Heart left ventricle (tissue), 13 donors: ENCODE measurements at regions not wholly inside any gene's neighbourhood (a gene's known extent, or its start where the extent isn't known, plus 50 kb on each side); places are given as distances from the start of the nearest gene placed in this dataset.

Experiments used
- CTCF ChIP-seq, 12 donors: fragments of 200-600 bp; sonication (generic) in 4 of 12; IDR thresholded peaks; one replicate each; pipeline versions ENCODE4 v1.5.0 to v1.8.0; 2018 to 2022; ENCODE audit warnings: antibody characterized with exemption in 12 of 12, mild to moderate bottlenecking in 5 of 12
- POLR2A ChIP-seq, 2 donors: fragments of 450-650 bp; IDR thresholded peaks; one replicate each; pipeline ENCODE4 v1.6.1; 2017; ENCODE audit warnings: antibody characterized with exemption in 2 of 2, mild to moderate bottlenecking in 2 of 2, moderate library complexity in 2 of 2
- donor health status: ischemic (EF 13 %, LVEDD 7.1; RV severe dilation, severe dysfunction).
- donor health status: DM: no; HTN: yes; CAD: no.
- donor health status: DM: no; HTN: no; CAD: no.
- donor health status: ischemic (EF 25% LVEDD 6.9; RV normal size, moderate dysfunction).
- donor health status: ischemic (EF 25% LVEDD 5.7; RV mildly dilated, moderate dysfunction).
- donor health status: ischemic (EF 35%, LVEDD 5.7; RV mildly dilated, moderate dysfunction).
- donor health status: nonischemic (EF 11% LVEDD 7.7; RV severe dilation, severe dysfunction).
- donor health status: DM: yes; HTN: yes; CAD: no.
- donor health status: PGD.
- donor health status: ischemic (EF 29% LVEDD 5.4; RV normal size, mild dysfunction).
- donor health status: nonischemic (EF 23%, LVEDD 6.1; RV moderate dilation, normal function).

DNA sequence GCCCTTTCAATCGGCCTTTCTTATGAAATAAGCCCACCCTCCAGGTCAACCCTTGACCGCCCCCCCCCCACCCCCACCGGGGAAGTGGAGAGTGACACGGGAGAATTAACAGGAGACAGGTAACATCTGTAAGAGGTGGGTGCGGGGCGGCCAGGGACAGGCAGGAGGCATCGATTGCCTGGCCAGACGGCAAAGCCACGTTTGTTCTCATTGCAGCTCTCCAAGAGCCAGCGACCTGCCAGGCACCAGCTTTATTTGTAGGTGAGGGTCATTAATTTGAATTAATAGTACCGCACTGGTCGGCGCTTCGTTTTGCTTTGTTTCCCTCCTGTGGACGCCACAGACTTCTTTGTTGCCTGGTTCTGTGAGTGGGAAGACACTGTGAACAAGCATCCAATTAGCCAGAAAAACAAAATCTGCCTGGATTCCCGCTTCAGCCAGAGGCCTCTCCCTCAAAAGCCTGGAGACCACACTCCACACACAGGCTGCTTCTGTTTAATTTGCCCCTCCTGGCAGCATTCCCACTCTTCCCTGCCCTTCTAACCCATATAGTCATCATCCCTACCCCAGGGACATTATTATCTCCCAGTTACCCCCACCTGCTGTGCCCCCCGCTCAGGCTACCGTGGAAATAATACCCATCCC lies 104.5 kb upstream of the OPCML start:
- TF ChIP-seq CTCF (IDR thresholded peaks at IDR 0.05) (no peak), POLR2A (IDR thresholded peaks at IDR 0.05) (no peak)
